Lung (tissue), 11 donors: ENCODE measurements at regions not wholly inside any gene's neighbourhood (a gene's known extent, or its start where the extent isn't known, plus 50 kb on each side); places are given as distances from the start of the nearest gene placed in this dataset.

ENCODE experiments used
- ATAC-seq: fragments of 200-7000 bp; cut with Tn5 transposase; one replicate; pipeline ENCODE4 v1.9.1; 2020; ENCODE audit warnings: moderate number of reproducible peaks; ENCODE audit not compliant: insufficient read depth, low FRiP score
- DNase-seq, 3 donors: peaks; one replicate each; pipeline ENCODE4 v3.0.0-alpha.2; 2013 to 2017
- H3K27ac ChIP-seq, 2 donors: one replicate each; pipeline ENCODE4 v1.5.1; 2013; ENCODE audit warnings: mild to moderate bottlenecking in 2 of 2, moderate library complexity in 2 of 2, control low read depth in 1 of 2, inconsistent platforms in 1 of 2, low read depth in 1 of 2, low read length in 1 of 2
- H3K27me3 ChIP-seq, 3 donors: one replicate each; pipeline ENCODE4 v1.5.1; 2013; ENCODE audit warnings: low read length in 2 of 3; ENCODE audit not compliant: control insufficient read depth in 3 of 3, insufficient read depth in 3 of 3
- H3K36me3 ChIP-seq, 4 donors: one replicate each; pipeline ENCODE4 v1.5.1; 2013; ENCODE audit warnings: low read length in 4 of 4, mild to moderate bottlenecking in 1 of 4, moderate library complexity in 1 of 4; ENCODE audit not compliant: control insufficient read depth in 4 of 4, insufficient read depth in 4 of 4
- H3K4me1 ChIP-seq, 5 donors: one replicate each; pipeline ENCODE4 v1.5.1; 2013; ENCODE audit warnings: low read length in 5 of 5, mild to moderate bottlenecking in 2 of 5, moderate library complexity in 1 of 5; ENCODE audit not compliant: control insufficient read depth in 5 of 5, insufficient read depth in 5 of 5
- H3K4me3 ChIP-seq: one replicate; pipeline ENCODE4 v1.5.1; 2013; ENCODE audit warnings: mild to moderate bottlenecking, control low read depth, moderate library complexity
- H3K9ac ChIP-seq, 2 donors: one replicate each; pipeline ENCODE4 v1.5.1; 2013; ENCODE audit warnings: low read length in 2 of 2, control low read depth in 1 of 2; ENCODE audit not compliant: insufficient read depth in 1 of 2
- H3K9me3 ChIP-seq, 4 donors: one replicate each; pipeline ENCODE4 v1.5.1; 2013; ENCODE audit warnings: low read length in 3 of 4, mild to moderate bottlenecking in 1 of 4, moderate library complexity in 1 of 4; ENCODE audit not compliant: control insufficient read depth in 4 of 4, insufficient read depth in 3 of 4
- WGBS, 2 donors: extraction: QIAGEN DNeasy Blood & Tissue Kit; methylation state at CpG; one replicate each; pipeline ENCODE4 v1.1.7; 2013; 5-methylcytosine and 5-hydroxymethylcytosine counted together
- TF ChIP-seq, protein P1 (sequence below): IDR thresholded peaks from 2 replicates; pipeline ENCODE4 v1.5.1; 2012; ENCODE audit warnings: mild to moderate bottlenecking; ENCODE audit errors: control extremely low read depth, extremely low read depth
- donor health status: control.
- donor health status: control.
- donor health status: Bipolar disorder and iron deficiency.
- donor health status: healthy.
- donor health status: DM: yes; HTN: yes; CAD: no.

DNA sequence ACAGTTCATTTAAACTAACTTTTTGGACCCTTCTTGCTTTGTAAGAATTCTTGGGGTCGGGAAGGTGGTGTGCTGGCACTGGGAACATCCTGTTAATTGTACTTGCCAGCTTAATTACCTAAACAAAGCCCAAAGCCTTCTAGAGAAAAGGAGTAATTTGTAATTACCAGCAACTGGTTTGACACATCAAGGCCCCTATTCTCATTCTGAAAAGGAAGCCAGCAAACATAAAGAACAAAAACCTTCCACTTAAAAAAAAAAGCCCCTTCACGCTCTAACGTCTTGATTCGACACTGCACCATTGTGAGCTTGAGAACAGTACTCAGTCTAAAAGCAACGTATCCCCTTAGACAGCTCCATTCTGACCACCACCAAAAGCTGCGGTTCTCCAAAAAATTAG is 74.7 kb upstream of the RPH3AL start:
- TF ChIP-seq, protein P1, sequence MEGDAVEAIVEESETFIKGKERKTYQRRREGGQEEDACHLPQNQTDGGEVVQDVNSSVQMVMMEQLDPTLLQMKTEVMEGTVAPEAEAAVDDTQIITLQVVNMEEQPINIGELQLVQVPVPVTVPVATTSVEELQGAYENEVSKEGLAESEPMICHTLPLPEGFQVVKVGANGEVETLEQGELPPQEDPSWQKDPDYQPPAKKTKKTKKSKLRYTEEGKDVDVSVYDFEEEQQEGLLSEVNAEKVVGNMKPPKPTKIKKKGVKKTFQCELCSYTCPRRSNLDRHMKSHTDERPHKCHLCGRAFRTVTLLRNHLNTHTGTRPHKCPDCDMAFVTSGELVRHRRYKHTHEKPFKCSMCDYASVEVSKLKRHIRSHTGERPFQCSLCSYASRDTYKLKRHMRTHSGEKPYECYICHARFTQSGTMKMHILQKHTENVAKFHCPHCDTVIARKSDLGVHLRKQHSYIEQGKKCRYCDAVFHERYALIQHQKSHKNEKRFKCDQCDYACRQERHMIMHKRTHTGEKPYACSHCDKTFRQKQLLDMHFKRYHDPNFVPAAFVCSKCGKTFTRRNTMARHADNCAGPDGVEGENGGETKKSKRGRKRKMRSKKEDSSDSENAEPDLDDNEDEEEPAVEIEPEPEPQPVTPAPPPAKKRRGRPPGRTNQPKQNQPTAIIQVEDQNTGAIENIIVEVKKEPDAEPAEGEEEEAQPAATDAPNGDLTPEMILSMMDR, result no peak
- Histone ChIP-seq H3K9me3 (peaks cover 0 to 5% (median 0%) of the 10 kb centered on the region in 4 donors), H3K27ac (no peak overlapping the region), H3K4me3 (no peak overlapping the region), H3K9ac (no peak overlapping the region), H3K36me3 (no peaks in the 10 kb centered on the region), H3K27me3 (no peaks in the 10 kb centered on the region), H3K4me1 (peaks cover 0 to 2% (median 0%) of the 10 kb centered on the region in 5 donors)
- 44 to 77% methylated on average over 6 of the region's 6 CpGs for WGBS, 2 donors
- ATAC-seq (no peak), DNase-seq (no peak)

DNA sequence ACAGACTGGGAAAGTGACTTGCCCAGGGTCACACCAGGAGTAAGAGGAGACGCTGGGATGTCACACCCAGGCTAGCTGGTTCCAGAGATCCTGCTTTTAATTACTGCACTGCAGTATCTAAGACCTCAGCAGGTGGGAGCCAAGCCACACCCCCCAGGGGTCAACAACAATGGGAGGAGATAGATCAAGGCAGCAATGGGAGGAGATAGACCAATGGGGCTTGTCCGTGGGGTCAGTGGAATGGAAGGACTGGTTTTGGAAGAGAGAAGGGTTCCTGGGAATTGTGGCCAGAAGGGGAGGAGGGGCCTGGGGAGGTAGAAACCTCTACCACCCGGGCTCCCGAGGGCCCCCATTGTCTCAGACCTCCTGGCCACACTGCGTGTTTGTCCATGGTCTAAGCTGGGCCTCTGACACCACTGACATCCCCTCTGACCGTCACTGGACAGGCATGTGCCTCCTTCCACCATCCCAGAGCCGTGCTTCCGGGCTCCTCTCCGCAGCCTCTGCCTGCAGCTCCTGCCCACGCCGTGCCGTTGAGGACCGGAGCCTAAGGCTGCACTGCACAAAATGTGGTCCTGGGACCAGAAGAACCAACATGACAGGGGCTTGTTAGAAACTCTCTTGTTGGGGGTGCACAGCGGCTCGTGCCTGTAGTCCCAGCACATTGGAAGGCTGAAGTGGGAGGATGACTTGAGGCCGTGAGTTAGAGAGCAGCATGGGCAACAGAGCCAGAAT is 69.8 kb upstream of the RPH3AL start:
- TF ChIP-seq, protein P1, result no peak
- DNase-seq (no peak), ATAC-seq (no peak)
- Histone ChIP-seq H3K4me3 (no peak overlapping the region), H3K27me3 (no peaks in the 10 kb centered on the region), H3K4me1 (no peaks in the 10 kb centered on the region), H3K27ac (no peak overlapping the region), H3K36me3 (no peaks in the 10 kb centered on the region), H3K9me3 (no peaks in the 10 kb centered on the region), H3K9ac (no peak overlapping the region)
- WGBS, 2 donors, result 80 to 87% methylated on average over 16 of the region's 16 CpGs

DNA sequence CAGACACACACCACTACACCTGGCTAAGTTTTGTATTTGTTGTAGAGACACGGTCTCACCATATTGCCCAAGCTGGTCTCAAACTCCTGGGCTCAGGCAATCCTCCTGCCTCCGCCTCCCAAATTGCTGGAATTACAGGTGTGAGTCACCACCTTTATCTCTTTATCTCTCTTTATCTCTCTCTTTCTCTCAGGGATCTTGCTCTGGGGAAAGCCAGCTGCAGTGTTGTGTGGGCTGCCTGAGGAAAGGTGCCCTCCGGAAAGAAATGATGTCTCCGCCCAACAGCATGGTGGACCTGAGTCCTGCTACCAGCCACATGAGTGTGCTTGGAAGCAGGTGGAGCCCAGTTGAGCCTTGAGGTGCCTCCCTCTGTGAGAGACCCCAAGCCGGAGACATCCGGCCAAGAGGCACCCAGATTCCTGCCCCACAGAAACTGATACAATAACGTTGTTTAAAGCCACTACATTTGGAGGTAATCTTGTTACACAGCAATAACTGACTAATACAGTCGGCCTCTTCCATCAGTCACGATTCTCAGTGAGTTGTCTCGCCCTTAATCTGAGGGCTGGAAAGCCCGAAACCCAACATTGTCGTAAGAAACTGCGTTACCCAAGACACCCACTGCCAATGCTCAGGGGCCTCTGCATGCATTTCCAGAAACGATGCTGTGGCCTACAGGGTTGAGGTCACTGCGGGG is 68.0 kb upstream of the RPH3AL start:
- Histone ChIP-seq H3K9ac (no peak overlapping the region), H3K27me3 (no peaks in the 10 kb centered on the region), H3K4me1 (no peaks in the 10 kb centered on the region), H3K9me3 (no peaks in the 10 kb centered on the region), H3K36me3 (no peaks in the 10 kb centered on the region), H3K27ac (no peak overlapping the region), H3K4me3 (no peak overlapping the region)
- DNase-seq, result no peak
- no peak for ATAC-seq
- TF ChIP-seq, protein P1, result no peak
- WGBS, 2 donors, result 89 to 92% methylated on average over 15 of the region's 15 CpGs
